ENCODE measurements at regions not wholly inside any gene's neighbourhood (a gene's known extent, or its start where the extent isn't known, plus 50 kb on each side); places are given as distances from the start of the nearest gene placed in this dataset.

DNA sequence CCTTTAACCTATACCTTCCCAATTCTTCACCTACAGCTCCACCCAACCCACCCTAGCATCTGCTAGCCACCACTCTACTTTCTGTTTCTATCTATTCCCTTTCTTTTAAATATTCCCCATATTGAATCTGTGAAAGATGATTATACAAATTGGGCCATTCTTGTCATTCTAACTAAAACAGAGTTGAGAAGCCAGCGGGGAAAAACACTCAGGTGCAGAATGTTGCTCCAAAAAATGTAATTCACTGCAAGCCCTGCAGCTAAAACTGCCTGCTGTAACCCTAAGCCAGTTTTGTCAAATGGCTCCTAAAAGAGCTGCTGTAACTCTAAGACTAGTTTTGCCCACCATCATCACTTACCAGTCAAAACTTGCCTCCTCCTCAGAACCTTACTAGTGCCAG lies 1468.6 kb upstream of the MIR17HG start:
- TF ChIP-seq CTCF (IDR thresholded peaks at IDR 0.05) (no peak), POLR2AphosphoS5 (IDR thresholded peaks at IDR 0.05; ENCODE audit: insufficient read depth in 1 of 2, low read depth in 1 of 2) (no peak)

Data from vagina (tissue), 2 donors.